ENCODE measurements at regions not wholly inside any gene's neighbourhood (a gene's known extent, or its start where the extent isn't known, plus 50 kb on each side); places are given as distances from the start of the nearest gene placed in this dataset.

DNA sequence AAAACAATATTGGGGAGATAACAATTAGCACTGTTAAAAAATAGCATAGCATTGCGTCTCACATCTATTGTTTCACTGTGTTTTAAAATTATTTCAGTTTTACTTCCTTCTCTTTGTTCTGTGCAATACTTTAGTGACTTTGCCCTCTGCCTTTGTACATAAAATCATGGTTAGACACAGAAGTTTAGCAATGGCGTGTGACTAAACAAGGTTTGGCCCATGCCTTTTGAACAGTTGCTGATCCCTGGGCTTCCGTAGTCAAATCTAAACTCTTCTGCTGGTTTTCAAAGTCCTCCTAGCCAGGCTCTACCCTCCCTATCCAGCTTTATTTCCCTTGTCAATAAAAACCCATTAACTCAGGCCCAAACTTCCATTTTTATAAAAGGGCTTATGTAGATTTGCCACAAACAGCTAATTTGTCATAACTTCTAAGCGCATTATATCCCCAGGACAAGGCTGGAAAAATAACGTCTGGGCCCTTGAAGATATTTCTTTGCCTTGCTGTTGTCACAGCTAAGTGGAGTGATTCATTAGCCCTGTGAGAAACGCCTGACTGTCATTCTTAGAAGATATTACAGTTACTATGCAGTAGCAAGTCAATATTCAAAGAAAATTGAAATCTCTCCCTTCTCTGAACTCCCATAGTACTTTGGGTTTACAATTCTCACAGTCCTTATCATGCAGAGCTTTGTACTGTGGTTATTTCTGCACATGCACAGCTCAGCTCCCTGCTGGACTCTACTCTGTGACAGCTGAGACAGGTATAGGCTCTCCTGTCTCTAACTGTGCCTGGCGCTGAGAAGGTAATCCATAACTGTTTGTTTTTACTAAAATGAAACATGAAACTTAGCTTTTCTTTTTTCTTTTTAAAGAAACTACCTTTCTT is 123.4 kb upstream of the SLC24A5 start:
- DNase-seq (ENCODE audit: low read depth) = no peak

- DNase-seq (ENCODE audit: low read depth) = no peak
Observed at GRCh38 chr15:47998619-47999019, 122.2 kb upstream of the SLC24A5 start.

GRCh38 chr15:48001393-48002039 is 119.3 kb upstream of the SLC24A5 start:
- no peak for DNase-seq (ENCODE audit: low read depth)

GRCh38 chr15:48002767-48003166 is 118.0 kb upstream of the SLC24A5 start:
- no peak for DNase-seq (ENCODE audit: low read depth)

DNA sequence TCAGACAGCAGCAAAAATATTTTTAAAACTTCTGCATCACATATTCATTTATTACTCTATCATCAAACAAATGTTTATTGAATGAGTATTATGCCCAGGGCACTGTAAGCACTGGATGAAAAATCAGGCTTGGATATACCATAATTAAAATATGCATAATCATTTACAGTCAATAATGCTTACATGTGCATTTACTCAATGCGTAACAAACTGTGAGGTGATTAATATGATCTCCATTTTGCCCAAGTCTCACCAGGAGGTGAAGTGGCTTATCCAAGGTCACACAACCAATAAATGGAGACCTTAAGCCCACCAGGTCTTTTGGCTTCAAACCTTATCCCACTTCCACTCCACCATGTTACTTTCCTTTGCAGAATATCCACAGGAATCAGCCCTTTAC is 117.3 kb upstream of the SLC24A5 start:
- no peak for DNase-seq (ENCODE audit: low read depth)

- no peak for DNase-seq (ENCODE audit: low read depth)
Observed at GRCh38 chr15:48005077-48005476, 115.7 kb upstream of the SLC24A5 start.

- DNase-seq (ENCODE audit: low read depth) = no peak
Observed at GRCh38 chr15:48006031-48006511, 114.7 kb upstream of the SLC24A5 start.

- DNase-seq (ENCODE audit: low read depth) = no peak
Observed at GRCh38 chr15:48010316-48010715, 110.5 kb upstream of the SLC24A5 start.

DNA sequence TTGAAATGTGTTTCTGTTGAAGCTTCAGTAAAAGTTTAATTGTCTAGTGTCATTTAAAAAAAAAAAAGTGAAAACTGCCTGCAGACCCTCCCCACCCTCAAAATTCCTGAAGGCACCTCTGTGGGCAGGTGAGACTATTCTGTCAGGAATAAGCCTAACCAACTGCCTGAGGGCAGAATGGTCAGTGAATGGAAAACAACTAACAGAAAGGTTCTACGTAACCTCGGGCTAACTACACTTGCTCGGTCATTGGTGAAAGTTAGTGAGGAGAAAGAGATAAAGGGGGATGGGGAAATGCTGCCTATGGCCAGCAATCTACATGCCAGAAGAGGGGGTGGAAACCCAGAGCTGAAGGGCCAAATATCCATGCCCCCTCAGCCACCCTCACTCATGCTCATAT is 108.6 kb upstream of the SLC24A5 start:
- no peak for DNase-seq (ENCODE audit: low read depth)

DNA sequence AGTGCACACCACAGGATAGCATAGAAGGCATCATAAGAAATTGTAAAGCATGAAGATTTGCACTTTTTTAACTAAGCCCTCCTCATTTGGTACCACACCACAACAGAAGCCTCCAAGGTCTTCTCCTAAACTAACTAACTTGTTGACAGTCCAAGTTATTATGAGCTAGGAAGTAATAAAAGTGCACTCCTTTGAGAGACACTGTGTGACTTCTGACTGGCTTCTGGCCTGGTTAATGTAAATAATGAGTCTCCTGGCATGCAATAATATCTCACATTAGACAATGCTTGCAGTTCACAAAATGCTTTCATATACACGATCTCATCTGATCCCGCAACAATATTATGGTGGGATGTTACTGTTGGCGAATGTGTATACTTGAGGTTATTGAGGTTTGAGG is 103.9 kb upstream of the SLC24A5 start:
- no peak for DNase-seq (ENCODE audit: low read depth)

- no peak for DNase-seq (ENCODE audit: low read depth)
Observed at GRCh38 chr15:48017747-48018146, 103.0 kb upstream of the SLC24A5 start.

GRCh38 chr15:48020166-48020565 is 100.6 kb upstream of the SLC24A5 start:
- DNase-seq (ENCODE audit: low read depth) = no peak

- DNase-seq (ENCODE audit: low read depth) = no peak
Observed at GRCh38 chr15:48021336-48022086, 99.3 kb upstream of the SLC24A5 start.

DNA sequence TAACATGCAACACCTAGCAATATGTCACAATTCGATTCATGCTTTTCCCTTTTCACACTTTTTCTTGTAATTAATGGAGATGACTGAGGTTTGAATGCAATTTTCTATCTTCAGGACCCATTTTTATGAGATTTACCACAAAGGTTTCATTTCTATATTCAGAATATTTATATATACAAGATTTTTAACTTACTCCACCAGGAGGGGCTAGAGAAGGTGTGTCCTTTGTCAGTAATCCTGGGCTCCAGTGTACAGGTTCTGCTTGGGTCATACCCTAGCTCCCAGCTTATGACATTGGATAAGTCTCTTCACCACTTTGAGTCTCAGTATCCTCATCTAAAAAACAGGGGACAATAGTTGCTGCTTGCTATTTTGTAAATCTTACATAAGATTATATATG is 95.7 kb upstream of the SLC24A5 start:
- DNase-seq (ENCODE audit: low read depth) = no peak

GRCh38 chr15:48028712-48029111 is 92.1 kb upstream of the SLC24A5 start:
- DNase-seq (ENCODE audit: low read depth) = no peak

DNA sequence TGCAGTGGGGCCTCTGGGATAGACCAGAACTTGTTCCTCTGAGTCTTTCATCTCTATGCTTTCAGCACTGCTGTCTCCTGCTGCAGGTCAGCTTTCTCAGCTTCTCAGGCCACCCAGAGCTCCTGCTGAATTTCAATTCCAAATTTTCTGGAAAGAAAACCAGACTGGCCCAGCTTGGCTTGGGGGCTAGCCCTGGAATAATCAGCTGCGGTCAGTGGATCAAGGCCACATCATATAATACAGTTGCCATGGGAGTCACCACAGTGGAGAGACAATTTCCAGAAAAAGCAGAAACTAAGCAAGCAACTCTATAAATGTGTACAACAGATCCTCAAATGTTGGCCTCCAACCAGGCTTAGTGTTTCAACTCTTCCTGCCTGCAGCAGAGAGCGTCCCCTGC is 91.1 kb upstream of the SLC24A5 start:
- no peak for DNase-seq (ENCODE audit: low read depth)

DNA sequence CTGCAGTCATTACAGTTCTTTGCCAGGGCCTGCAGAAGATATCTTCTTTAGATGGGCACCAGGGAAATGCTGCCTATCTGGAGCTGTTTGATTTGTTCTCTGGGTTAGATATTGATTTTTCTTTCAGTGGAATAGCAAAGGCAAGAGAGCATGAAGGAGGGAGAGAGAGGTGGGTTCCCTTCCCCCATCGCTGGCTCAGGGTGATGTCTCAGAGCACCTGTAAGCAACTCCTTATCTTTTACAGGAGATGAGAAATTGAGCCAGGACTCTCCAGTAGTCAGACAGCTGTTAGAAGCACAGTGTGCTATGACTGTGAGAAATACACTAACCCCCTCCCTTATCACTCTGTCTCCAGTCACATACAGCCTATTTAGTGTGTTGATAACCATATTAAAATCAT is 89.3 kb upstream of the SLC24A5 start:
- DNase-seq (ENCODE audit: low read depth) = no peak

DNA sequence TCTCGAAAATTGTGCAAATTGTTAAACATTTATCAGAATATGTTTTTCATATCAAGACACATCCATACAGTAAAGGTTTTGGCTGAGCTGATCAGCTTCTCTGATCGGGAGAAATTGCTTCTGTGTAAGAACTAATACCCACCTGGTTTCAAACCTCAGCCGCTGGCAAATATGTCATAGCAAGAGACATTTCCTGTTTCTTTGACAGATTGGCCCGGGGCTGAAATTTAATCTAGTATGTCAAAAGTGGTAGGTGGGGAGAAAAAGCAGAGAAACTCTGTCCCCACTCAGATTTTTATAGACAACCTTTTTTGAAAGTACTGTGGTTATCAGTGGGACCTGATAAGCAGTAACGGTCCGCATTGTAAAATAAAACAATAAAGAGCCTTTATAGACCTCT is 88.8 kb upstream of the SLC24A5 start:
- DNase-seq (ENCODE audit: low read depth) = no peak

GRCh38 chr15:48032911-48033310 is 87.9 kb upstream of the SLC24A5 start:
- DNase-seq (ENCODE audit: low read depth) = no peak

GRCh38 chr15:48038221-48038620 is 82.6 kb upstream of the SLC24A5 start:
- no peak for DNase-seq (ENCODE audit: low read depth)

GRCh38 chr15:48040166-48040817 is 80.5 kb upstream of the SLC24A5 start:
- DNase-seq (ENCODE audit: low read depth) = no peak

GRCh38 chr15:48041454-48041853 is 79.3 kb upstream of the SLC24A5 start:
- no peak for DNase-seq (ENCODE audit: low read depth)
